Lower leg skin (tissue), 4 donors: ENCODE measurements at regions not wholly inside any gene's neighbourhood (a gene's known extent, or its start where the extent isn't known, plus 50 kb on each side); places are given as distances from the start of the nearest gene placed in this dataset.

Source experiments
- DNase-seq, 2 donors: peaks; one replicate each; pipeline ENCODE4 v3.0.0-alpha.2; 2019; ENCODE audit warnings: low spot score in 2 of 2
- H3K4me3 ChIP-seq: fragments of 200-600 bp; sonication (generic); 2 replicates; pipeline ENCODE4 v1.5.1; 2017; ENCODE audit warnings: mild to moderate bottlenecking, low read depth; ENCODE audit not compliant: poor library complexity, severe bottlenecking
- CTCF ChIP-seq, 3 donors: fragments of 450-650 bp; IDR thresholded peaks; one replicate each; pipeline ENCODE4 v1.5.1; 2016; ENCODE audit warnings: antibody characterized with exemption in 3 of 3, mild to moderate bottlenecking in 3 of 3, moderate library complexity in 2 of 3
- POLR2A ChIP-seq, 2 donors: fragments of 450-650 bp; IDR thresholded peaks; one replicate each; pipeline ENCODE4 v1.6.1; 2016 to 2017; ENCODE audit warnings: antibody characterized with exemption in 2 of 2, mild to moderate bottlenecking in 1 of 2, moderate library complexity in 1 of 2
- WGBS, 2 donors: methylation state at CpG; one replicate each; pipeline ENCODE4 v1.1.5; 2018; 5-methylcytosine and 5-hydroxymethylcytosine counted together
- intact Hi-C: fragments of 100-400 bp; cut with DNase I; formaldehyde crosslinking; loops from one replicate; pipeline ENCODE4 v1.15.0; 2023; ENCODE audit warnings: low total_unique reads

- no peak overlapping the region for H3K4me3 ChIP-seq
- no peak for DNase-seq
- 83 to 91% methylated on average over 9 of the region's 9 CpGs for WGBS, 2 donors
- TF ChIP-seq POLR2A (IDR thresholded peaks at IDR 0.05) (no peak), CTCF (IDR thresholded peaks at IDR 0.05) (no peak)
- intact Hi-C loops: no loop called here
Observed at GRCh38 chr6:164230804-164231203, 816.3 kb downstream of the QKI start.

GRCh38 chr6:164230259-164230658 is 815.7 kb downstream of the QKI start:
- WGBS, 2 donors: 81 to 87% methylated on average over 6 of the region's 6 CpGs
- DNase-seq: no peak
- no peak overlapping the region for H3K4me3 ChIP-seq
- intact Hi-C loops: no loop called here
- TF ChIP-seq POLR2A (IDR thresholded peaks at IDR 0.05) (no peak), CTCF (IDR thresholded peaks at IDR 0.05) (no peak)

GRCh38 chr6:164229716-164230115 is 815.2 kb downstream of the QKI start:
- WGBS, 2 donors: 75 to 87% methylated on average over 8 of the region's 8 CpGs
- H3K4me3 ChIP-seq: no peak overlapping the region
- TF ChIP-seq CTCF (IDR thresholded peaks at IDR 0.05) (no peak), POLR2A (IDR thresholded peaks at IDR 0.05) (no peak)
- intact Hi-C loops: no loop called here
- DNase-seq: no peak

- 88 to 91% methylated on average over 17 of the region's 17 CpGs for WGBS, 2 donors
- H3K4me3 ChIP-seq: no peak overlapping the region
- no peak for DNase-seq
- TF ChIP-seq CTCF (IDR thresholded peaks at IDR 0.05) (no peak), POLR2A (IDR thresholded peaks at IDR 0.05) (no peak)
- intact Hi-C loops: no loop called here
Observed at GRCh38 chr6:164227952-164228522, 813.5 kb downstream of the QKI start.

- 87 to 88% methylated on average over 10 of the region's 10 CpGs for WGBS, 2 donors
- no peak for DNase-seq
- TF ChIP-seq CTCF (IDR thresholded peaks at IDR 0.05): no peak
- TF ChIP-seq POLR2A (IDR thresholded peaks at IDR 0.05): no peak
- H3K4me3 ChIP-seq: no peak overlapping the region
- intact Hi-C loops: no loop called here
Observed at GRCh38 chr6:164216839-164217238, 802.3 kb downstream of the QKI start.

GRCh38 chr6:164216368-164216767 is 801.9 kb downstream of the QKI start:
- intact Hi-C loops: no loop called here
- H3K4me3 ChIP-seq: no peak overlapping the region
- no peak for DNase-seq
- WGBS, 2 donors: 28 to 32% methylated on average over 4 of the region's 4 CpGs
- TF ChIP-seq POLR2A (IDR thresholded peaks at IDR 0.05) (no peak), CTCF (IDR thresholded peaks at IDR 0.05) (no peak)
